ENCODE measurements at regions not wholly inside any gene's neighbourhood (a gene's known extent, or its start where the extent isn't known, plus 50 kb on each side); places are given as distances from the start of the nearest gene placed in this dataset.

- no peak for TF ChIP-seq CTCF (IDR thresholded peaks at IDR 0.05)
- TF ChIP-seq POLR2A (IDR thresholded peaks at IDR 0.05): no peak
- no peak for TF ChIP-seq EP300 (IDR thresholded peaks at IDR 0.05)
Measured at GRCh38 chr20:56954797-56955196, 311.6 kb downstream of the BMP7 start.
